GM12872 (cell line): ENCODE measurements at regions not wholly inside any gene's neighbourhood (a gene's known extent, or its start where the extent isn't known, plus 50 kb on each side); places are given as distances from the start of the nearest gene placed in this dataset.

ENCODE experiments used
- CTCF ChIP-seq: IDR thresholded peaks from 3 replicates; pipeline ENCODE4 v1.5.1; 2011; ENCODE audit warnings: low read depth, mild to moderate bottlenecking, low read length, moderate library complexity; ENCODE audit not compliant: insufficient read depth

- TF ChIP-seq CTCF: no peak
Observed at GRCh38 chr1:221921936-221922335, 180.0 kb upstream of the DUSP10 start.

- TF ChIP-seq CTCF: no peak
Observed at GRCh38 chr1:221919743-221920142, 177.9 kb upstream of the DUSP10 start.

- no peak for TF ChIP-seq CTCF
Observed at GRCh38 chr1:221919341-221919740, 177.5 kb upstream of the DUSP10 start.

GRCh38 chr1:221916176-221916575, 174.3 kb upstream of the DUSP10 start:
- no peak for TF ChIP-seq CTCF

GRCh38 chr1:221915764-221916163, 173.9 kb upstream of the DUSP10 start:
- no peak for TF ChIP-seq CTCF

- no peak for TF ChIP-seq CTCF
Observed at GRCh38 chr1:221913351-221913892, 171.5 kb upstream of the DUSP10 start.

GRCh38 chr1:221912230-221912629, 170.3 kb upstream of the DUSP10 start:
- TF ChIP-seq CTCF: no peak
